T-helper 2 cell treated with Interferon-gamma antibody and Interleukin-4, amounts not matched to agents 5 μg/mL and 100 μg/mL, for 36 hours (primary cell): ENCODE measurements at regions not wholly inside any gene's neighbourhood (a gene's known extent, or its start where the extent isn't known, plus 50 kb on each side); places are given as distances from the start of the nearest gene placed in this dataset.

Source experiments
- DNase-seq: peaks from one replicate; pipeline ENCODE4 v3.0.0; 2021; ENCODE audit warnings: low spot score
- H3K27ac Mint-ChIP-seq: one replicate; pipeline ENCODE4 v1.8.0; 2021; ENCODE audit warnings: mild to moderate bottlenecking, mixed read lengths
- H3K27me3 Mint-ChIP-seq: one replicate; pipeline ENCODE4 v1.8.0; 2021; ENCODE audit warnings: low read depth, mixed read lengths
- H3K36me3 Mint-ChIP-seq: one replicate; pipeline ENCODE4 v1.8.0; 2021; ENCODE audit warnings: low read depth, mixed read lengths
- H3K4me1 Mint-ChIP-seq: one replicate; pipeline ENCODE4 v1.8.0; 2021; ENCODE audit warnings: low read depth, mixed read lengths
- H3K4me3 Mint-ChIP-seq: one replicate; pipeline ENCODE4 v1.8.0; 2022; ENCODE audit warnings: mild to moderate bottlenecking, moderate library complexity, mixed read lengths
- H3K9me3 Mint-ChIP-seq: one replicate; pipeline ENCODE4 v1.8.0; 2021; ENCODE audit warnings: mixed read lengths

- no peak overlapping the region for H3K27ac Mint-ChIP-seq
- DNase-seq: no peak
- no peaks in the 10 kb centered on the region for H3K4me1 Mint-ChIP-seq
- H3K4me3 Mint-ChIP-seq: no peak overlapping the region
- H3K27me3 Mint-ChIP-seq: no peaks in the 10 kb centered on the region
- peaks cover 11% of the 10 kb centered on the region for H3K9me3 Mint-ChIP-seq
- H3K36me3 Mint-ChIP-seq: no peaks in the 10 kb centered on the region
These were observed 296.5 kb downstream of the SMOC2 start for GRCh38 chr6:168737481-168737880.

DNA sequence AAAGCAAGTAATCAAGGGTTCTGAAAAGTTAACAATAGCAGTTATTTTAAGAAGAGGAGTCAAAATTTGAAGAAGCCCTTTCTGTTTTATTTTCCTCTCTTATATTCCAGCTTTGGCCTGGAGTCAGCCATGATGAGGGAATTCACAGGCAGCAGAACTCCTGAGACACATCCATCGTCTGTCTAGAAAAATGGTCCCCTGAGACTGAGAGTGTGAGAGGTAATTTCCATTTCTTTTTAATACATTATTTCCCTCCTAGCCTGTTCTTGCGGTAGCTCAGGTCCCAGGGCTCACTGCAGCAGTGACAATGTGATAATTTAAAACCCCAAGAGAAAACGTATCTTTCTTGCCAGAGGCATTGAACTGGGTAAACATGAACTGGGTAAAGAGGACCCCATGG lies 296.0 kb downstream of the SMOC2 start:
- H3K36me3 Mint-ChIP-seq: no peaks in the 10 kb centered on the region
- no peak for DNase-seq
- no peak overlapping the region for H3K4me3 Mint-ChIP-seq
- no peaks in the 10 kb centered on the region for H3K4me1 Mint-ChIP-seq
- H3K9me3 Mint-ChIP-seq: peaks cover 8% of the 10 kb centered on the region
- H3K27me3 Mint-ChIP-seq: no peaks in the 10 kb centered on the region
- no peak overlapping the region for H3K27ac Mint-ChIP-seq

- H3K9me3 Mint-ChIP-seq: peaks cover 8% of the 10 kb centered on the region
- H3K4me3 Mint-ChIP-seq: no peak overlapping the region
- H3K4me1 Mint-ChIP-seq: no peaks in the 10 kb centered on the region
- no peak for DNase-seq
- no peaks in the 10 kb centered on the region for H3K36me3 Mint-ChIP-seq
- H3K27ac Mint-ChIP-seq: no peak overlapping the region
- H3K27me3 Mint-ChIP-seq: no peaks in the 10 kb centered on the region
These were observed 295.1 kb downstream of the SMOC2 start for GRCh38 chr6:168736039-168736438.

- Mint-ChIP-seq H3K27ac (no peak overlapping the region), H3K27me3 (no peaks in the 10 kb centered on the region), H3K4me1 (no peaks in the 10 kb centered on the region), H3K4me3 (no peak overlapping the region), H3K36me3 (no peaks in the 10 kb centered on the region), H3K9me3 (peaks cover 8% of the 10 kb centered on the region)
- DNase-seq: no peak
These were observed 294.4 kb downstream of the SMOC2 start for GRCh38 chr6:168735268-168735949.

GRCh38 chr6:168734523-168734922 lies 293.5 kb downstream of the SMOC2 start:
- no peak overlapping the region for H3K4me3 Mint-ChIP-seq
- H3K36me3 Mint-ChIP-seq: no peaks in the 10 kb centered on the region
- DNase-seq: no peak
- no peak overlapping the region for H3K27ac Mint-ChIP-seq
- peaks cover 8% of the 10 kb centered on the region for H3K9me3 Mint-ChIP-seq
- no peaks in the 10 kb centered on the region for H3K4me1 Mint-ChIP-seq
- H3K27me3 Mint-ChIP-seq: no peaks in the 10 kb centered on the region

- H3K9me3 Mint-ChIP-seq: no peaks in the 10 kb centered on the region
- no peaks in the 10 kb centered on the region for H3K4me1 Mint-ChIP-seq
- no peak overlapping the region for H3K27ac Mint-ChIP-seq
- no peak for DNase-seq
- H3K4me3 Mint-ChIP-seq: no peak overlapping the region
- no peaks in the 10 kb centered on the region for H3K27me3 Mint-ChIP-seq
- no peaks in the 10 kb centered on the region for H3K36me3 Mint-ChIP-seq
These were observed 291.7 kb downstream of the SMOC2 start for GRCh38 chr6:168732676-168733075.

DNA sequence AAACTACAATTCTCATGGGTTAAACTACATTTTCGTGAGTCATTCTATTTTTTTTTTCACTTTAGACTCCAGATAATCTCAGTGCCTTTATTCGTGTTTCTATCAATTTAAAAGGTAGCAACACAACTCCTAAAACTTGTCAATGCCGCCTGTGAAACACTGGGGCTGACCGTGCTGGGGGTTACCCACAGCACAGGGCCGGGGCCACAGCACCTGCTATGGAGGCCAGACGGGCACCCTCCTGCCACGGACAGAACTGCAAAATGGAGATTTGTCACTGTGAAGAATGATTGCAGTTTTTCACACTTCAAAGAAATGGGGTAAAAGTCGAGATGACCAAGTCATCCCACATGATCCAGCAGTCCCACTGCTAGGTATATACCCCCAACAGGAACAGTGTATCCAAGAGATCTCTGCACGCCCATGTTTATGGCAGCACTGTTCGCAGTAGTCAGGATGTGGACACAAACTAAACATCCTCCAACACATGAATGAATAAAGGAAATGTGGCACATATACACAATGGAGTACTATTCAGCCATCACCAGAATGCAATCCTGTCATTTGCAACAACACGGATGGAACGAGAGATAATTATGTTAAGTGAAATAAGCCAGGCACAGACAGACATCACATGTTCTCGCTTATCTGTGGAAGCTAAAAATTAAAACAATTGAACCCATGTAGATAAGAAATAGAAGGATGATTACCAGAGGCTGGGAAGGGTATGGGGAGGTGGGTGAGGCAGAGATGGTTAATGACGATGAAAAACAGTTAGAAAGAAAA lies 290.1 kb downstream of the SMOC2 start:
- H3K4me1 Mint-ChIP-seq: no peaks in the 10 kb centered on the region
- no peaks in the 10 kb centered on the region for H3K36me3 Mint-ChIP-seq
- no peaks in the 10 kb centered on the region for H3K9me3 Mint-ChIP-seq
- H3K27ac Mint-ChIP-seq: no peak overlapping the region
- no peaks in the 10 kb centered on the region for H3K27me3 Mint-ChIP-seq
- H3K4me3 Mint-ChIP-seq: no peak overlapping the region
- no peak for DNase-seq

GRCh38 chr6:168728056-168728455 lies 287.1 kb downstream of the SMOC2 start:
- H3K27me3 Mint-ChIP-seq: no peaks in the 10 kb centered on the region
- DNase-seq: no peak
- no peaks in the 10 kb centered on the region for H3K4me1 Mint-ChIP-seq
- no peak overlapping the region for H3K27ac Mint-ChIP-seq
- no peaks in the 10 kb centered on the region for H3K9me3 Mint-ChIP-seq
- no peaks in the 10 kb centered on the region for H3K36me3 Mint-ChIP-seq
- H3K4me3 Mint-ChIP-seq: no peak overlapping the region

GRCh38 chr6:168726312-168726856 lies 285.4 kb downstream of the SMOC2 start:
- Mint-ChIP-seq H3K4me3 (no peak overlapping the region), H3K27me3 (no peaks in the 10 kb centered on the region), H3K4me1 (no peaks in the 10 kb centered on the region), H3K9me3 (no peaks in the 10 kb centered on the region), H3K27ac (no peak overlapping the region), H3K36me3 (no peaks in the 10 kb centered on the region)
- DNase-seq: no peak

GRCh38 chr6:168725802-168726201 lies 284.8 kb downstream of the SMOC2 start:
- DNase-seq: no peak
- no peak overlapping the region for H3K4me3 Mint-ChIP-seq
- no peaks in the 10 kb centered on the region for H3K36me3 Mint-ChIP-seq
- no peaks in the 10 kb centered on the region for H3K27me3 Mint-ChIP-seq
- no peaks in the 10 kb centered on the region for H3K9me3 Mint-ChIP-seq
- H3K27ac Mint-ChIP-seq: no peak overlapping the region
- H3K4me1 Mint-ChIP-seq: no peaks in the 10 kb centered on the region

- H3K9me3 Mint-ChIP-seq: no peaks in the 10 kb centered on the region
- no peaks in the 10 kb centered on the region for H3K27me3 Mint-ChIP-seq
- no peaks in the 10 kb centered on the region for H3K4me1 Mint-ChIP-seq
- H3K4me3 Mint-ChIP-seq: no peak overlapping the region
- no peaks in the 10 kb centered on the region for H3K36me3 Mint-ChIP-seq
- H3K27ac Mint-ChIP-seq: no peak overlapping the region
- DNase-seq: no peak
These were observed 283.9 kb downstream of the SMOC2 start for GRCh38 chr6:168724669-168725570.

DNA sequence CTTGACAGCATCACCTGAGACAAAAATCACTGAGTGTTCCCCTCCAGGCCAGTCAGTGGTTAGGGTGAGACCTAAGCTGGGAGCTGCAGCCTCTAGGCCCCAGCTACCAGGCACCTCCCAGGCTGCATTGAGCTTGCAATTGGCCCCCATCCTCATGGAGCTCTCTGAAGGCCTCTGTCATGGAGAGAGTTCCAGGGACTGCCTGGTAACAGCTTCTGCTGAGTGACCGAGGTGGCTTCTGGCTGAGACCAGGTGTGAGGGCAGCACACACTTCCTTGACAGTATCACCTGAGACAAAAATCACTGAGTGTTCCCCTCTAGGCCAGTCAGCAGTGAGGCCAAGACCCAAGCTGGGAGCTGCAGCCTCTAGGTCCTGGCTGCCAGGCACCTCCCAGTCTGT lies 283.0 kb downstream of the SMOC2 start:
- no peak overlapping the region for H3K4me3 Mint-ChIP-seq
- no peaks in the 10 kb centered on the region for H3K4me1 Mint-ChIP-seq
- no peaks in the 10 kb centered on the region for H3K36me3 Mint-ChIP-seq
- DNase-seq: no peak
- no peak overlapping the region for H3K27ac Mint-ChIP-seq
- H3K9me3 Mint-ChIP-seq: no peaks in the 10 kb centered on the region
- no peaks in the 10 kb centered on the region for H3K27me3 Mint-ChIP-seq

- Mint-ChIP-seq H3K4me3 (no peak overlapping the region), H3K9me3 (no peaks in the 10 kb centered on the region), H3K4me1 (no peaks in the 10 kb centered on the region), H3K36me3 (no peaks in the 10 kb centered on the region), H3K27ac (no peak overlapping the region), H3K27me3 (no peaks in the 10 kb centered on the region)
- DNase-seq: no peak
These were observed 281.4 kb downstream of the SMOC2 start for GRCh38 chr6:168722397-168722796.

GRCh38 chr6:168721571-168721970 lies 280.6 kb downstream of the SMOC2 start:
- Mint-ChIP-seq H3K27me3 (no peaks in the 10 kb centered on the region), H3K9me3 (no peaks in the 10 kb centered on the region), H3K4me3 (no peak overlapping the region), H3K4me1 (no peaks in the 10 kb centered on the region), H3K27ac (no peak overlapping the region), H3K36me3 (no peaks in the 10 kb centered on the region)
- DNase-seq: no peak
